Activated T-helper 17 cell treated with anti-CD3 and anti-CD28 coated beads, Interleukin-2, amount 50 U/mL, for 72 hours (primary cell): ENCODE measurements at regions not wholly inside any gene's neighbourhood (a gene's known extent, or its start where the extent isn't known, plus 50 kb on each side); places are given as distances from the start of the nearest gene placed in this dataset.

Source experiments
- ATAC-seq: fragments of 150-1000 bp; cut with Tn5 transposase; replicated peaks from 2 replicates; pipeline ENCODE4 v1.10.0; 2021; ENCODE audit warnings: mild to moderate bottlenecking, moderate library complexity
- H3K27ac Mint-ChIP-seq: one replicate; pipeline ENCODE4 v1.8.0; 2022; ENCODE audit warnings: mixed read lengths
- H3K27me3 Mint-ChIP-seq: one replicate; pipeline ENCODE4 v1.8.0; 2022; ENCODE audit warnings: mixed read lengths
- H3K36me3 Mint-ChIP-seq: one replicate; pipeline ENCODE4 v1.8.0; 2022; ENCODE audit warnings: low read depth, mild to moderate bottlenecking, mixed read lengths
- H3K4me1 Mint-ChIP-seq: one replicate; pipeline ENCODE4 v1.8.0; 2022; ENCODE audit warnings: mixed read lengths
- H3K4me3 Mint-ChIP-seq: one replicate; pipeline ENCODE4 v1.8.0; 2022; ENCODE audit warnings: mild to moderate bottlenecking, mixed read lengths
- H3K9me3 Mint-ChIP-seq: one replicate; pipeline ENCODE4 v1.8.0; 2022; ENCODE audit warnings: mixed read lengths

GRCh38 chr3:144053121-144053520 lies 81.5 kb downstream of the DIPK2A start:
- H3K9me3 Mint-ChIP-seq, result no peaks in the 10 kb centered on the region
- no peak overlapping the region for H3K4me3 Mint-ChIP-seq
- ATAC-seq, result no peak
- no peaks in the 10 kb centered on the region for H3K36me3 Mint-ChIP-seq
- H3K27ac Mint-ChIP-seq, result no peak overlapping the region
- no peaks in the 10 kb centered on the region for H3K4me1 Mint-ChIP-seq
- no peaks in the 10 kb centered on the region for H3K27me3 Mint-ChIP-seq

GRCh38 chr3:144054766-144055165 lies 83.1 kb downstream of the DIPK2A start:
- no peak for ATAC-seq
- no peak overlapping the region for H3K4me3 Mint-ChIP-seq
- H3K36me3 Mint-ChIP-seq, result no peaks in the 10 kb centered on the region
- H3K27ac Mint-ChIP-seq, result no peak overlapping the region
- no peaks in the 10 kb centered on the region for H3K9me3 Mint-ChIP-seq
- no peaks in the 10 kb centered on the region for H3K27me3 Mint-ChIP-seq
- no peaks in the 10 kb centered on the region for H3K4me1 Mint-ChIP-seq

- H3K9me3 Mint-ChIP-seq, result no peaks in the 10 kb centered on the region
- no peaks in the 10 kb centered on the region for H3K4me1 Mint-ChIP-seq
Observed at GRCh38 chr3:144055604-144056003, 84.0 kb downstream of the DIPK2A start.

GRCh38 chr3:144058713-144059112 lies 87.1 kb downstream of the DIPK2A start:
- no peak for ATAC-seq
- Mint-ChIP-seq H3K4me1 (no peaks in the 10 kb centered on the region), H3K4me3 (no peak overlapping the region), H3K36me3 (no peaks in the 10 kb centered on the region), H3K27ac (no peak overlapping the region), H3K27me3 (no peaks in the 10 kb centered on the region), H3K9me3 (no peaks in the 10 kb centered on the region)

More at GRCh38 chr3:144055604-144056003, 84.0 kb downstream of the DIPK2A start:
- Mint-ChIP-seq H3K36me3 (no peaks in the 10 kb centered on the region), H3K27ac (no peak overlapping the region), H3K27me3 (no peaks in the 10 kb centered on the region), H3K4me3 (no peak overlapping the region)
- no peak for ATAC-seq

- no peak overlapping the region for H3K27ac Mint-ChIP-seq
- H3K27me3 Mint-ChIP-seq, result no peaks in the 10 kb centered on the region
- ATAC-seq, result no peak
- no peaks in the 10 kb centered on the region for H3K4me1 Mint-ChIP-seq
- no peaks in the 10 kb centered on the region for H3K9me3 Mint-ChIP-seq
- no peak overlapping the region for H3K4me3 Mint-ChIP-seq
- no peaks in the 10 kb centered on the region for H3K36me3 Mint-ChIP-seq
Observed at GRCh38 chr3:144059481-144059880, 87.9 kb downstream of the DIPK2A start.

- no peaks in the 10 kb centered on the region for H3K4me1 Mint-ChIP-seq
- no peak for ATAC-seq
- H3K4me3 Mint-ChIP-seq, result no peak overlapping the region
- no peaks in the 10 kb centered on the region for H3K9me3 Mint-ChIP-seq
- no peak overlapping the region for H3K27ac Mint-ChIP-seq
- no peaks in the 10 kb centered on the region for H3K27me3 Mint-ChIP-seq
- no peaks in the 10 kb centered on the region for H3K36me3 Mint-ChIP-seq
Observed at GRCh38 chr3:144060881-144061280, 89.3 kb downstream of the DIPK2A start.

- Mint-ChIP-seq H3K36me3 (no peaks in the 10 kb centered on the region), H3K4me3 (no peak overlapping the region), H3K27ac (no peak overlapping the region), H3K27me3 (no peaks in the 10 kb centered on the region), H3K4me1 (no peaks in the 10 kb centered on the region), H3K9me3 (no peaks in the 10 kb centered on the region)
- ATAC-seq, result no peak
Observed at GRCh38 chr3:144063306-144063705, 91.7 kb downstream of the DIPK2A start.

- Mint-ChIP-seq H3K27ac (no peak overlapping the region), H3K4me3 (no peak overlapping the region), H3K9me3 (peaks cover 10% of the 10 kb centered on the region), H3K4me1 (no peaks in the 10 kb centered on the region), H3K36me3 (no peaks in the 10 kb centered on the region), H3K27me3 (no peaks in the 10 kb centered on the region)
- ATAC-seq, result no peak
Observed at GRCh38 chr3:144067059-144067458, 95.4 kb downstream of the DIPK2A start.

GRCh38 chr3:144073698-144074097 lies 102.1 kb downstream of the DIPK2A start:
- Mint-ChIP-seq H3K27me3 (peaks cover 4% of the 10 kb centered on the region), H3K27ac (no peak overlapping the region), H3K36me3 (no peaks in the 10 kb centered on the region), H3K9me3 (peaks cover 10% of the 10 kb centered on the region), H3K4me1 (no peaks in the 10 kb centered on the region), H3K4me3 (no peak overlapping the region)
- ATAC-seq, result no peak

GRCh38 chr3:144079634-144080033 lies 108.0 kb downstream of the DIPK2A start:
- H3K27me3 Mint-ChIP-seq, result peaks cover 9% of the 10 kb centered on the region
- H3K4me1 Mint-ChIP-seq, result no peaks in the 10 kb centered on the region
- H3K36me3 Mint-ChIP-seq, result no peaks in the 10 kb centered on the region
- no peak overlapping the region for H3K4me3 Mint-ChIP-seq
- no peak overlapping the region for H3K27ac Mint-ChIP-seq
- H3K9me3 Mint-ChIP-seq, result no peaks in the 10 kb centered on the region
- ATAC-seq, result no peak

GRCh38 chr3:144084929-144085328 lies 113.3 kb downstream of the DIPK2A start:
- no peaks in the 10 kb centered on the region for H3K4me1 Mint-ChIP-seq
- H3K27ac Mint-ChIP-seq, result no peak overlapping the region
- H3K27me3 Mint-ChIP-seq, result no peaks in the 10 kb centered on the region
- H3K9me3 Mint-ChIP-seq, result no peaks in the 10 kb centered on the region
- H3K4me3 Mint-ChIP-seq, result no peak overlapping the region
- ATAC-seq, result no peak
- no peaks in the 10 kb centered on the region for H3K36me3 Mint-ChIP-seq

- Mint-ChIP-seq H3K27ac (no peak overlapping the region), H3K4me3 (no peak overlapping the region), H3K9me3 (no peaks in the 10 kb centered on the region), H3K27me3 (no peaks in the 10 kb centered on the region), H3K4me1 (no peaks in the 10 kb centered on the region), H3K36me3 (no peaks in the 10 kb centered on the region)
- ATAC-seq, result no peak
Observed at GRCh38 chr3:144085964-144086363, 114.3 kb downstream of the DIPK2A start.

- ATAC-seq, result no peak
- no peak overlapping the region for H3K27ac Mint-ChIP-seq
- H3K27me3 Mint-ChIP-seq, result peaks cover 3% of the 10 kb centered on the region
- no peak overlapping the region for H3K4me3 Mint-ChIP-seq
- no peaks in the 10 kb centered on the region for H3K36me3 Mint-ChIP-seq
- no peaks in the 10 kb centered on the region for H3K4me1 Mint-ChIP-seq
- no peaks in the 10 kb centered on the region for H3K9me3 Mint-ChIP-seq
Observed at GRCh38 chr3:144096016-144096415, 124.4 kb downstream of the DIPK2A start.

GRCh38 chr3:144097163-144097562 lies 125.5 kb downstream of the DIPK2A start:
- no peaks in the 10 kb centered on the region for H3K4me1 Mint-ChIP-seq

GRCh38 chr3:144098691-144099090 lies 127.1 kb downstream of the DIPK2A start:
- Mint-ChIP-seq H3K9me3 (no peaks in the 10 kb centered on the region), H3K27ac (no peak overlapping the region), H3K4me3 (no peak overlapping the region), H3K27me3 (peaks cover 13% of the 10 kb centered on the region), H3K4me1 (no peaks in the 10 kb centered on the region), H3K36me3 (no peaks in the 10 kb centered on the region)
- no peak for ATAC-seq

More at GRCh38 chr3:144097163-144097562, 125.5 kb downstream of the DIPK2A start:
- Mint-ChIP-seq H3K36me3 (no peaks in the 10 kb centered on the region), H3K27ac (no peak overlapping the region), H3K4me3 (no peak overlapping the region), H3K27me3 (peaks cover 9% of the 10 kb centered on the region), H3K9me3 (no peaks in the 10 kb centered on the region)
- no peak for ATAC-seq

GRCh38 chr3:144102421-144102820 lies 130.8 kb downstream of the DIPK2A start:
- ATAC-seq, result no peak

More at GRCh38 chr3:144102421-144102820, 130.8 kb downstream of the DIPK2A start:
- Mint-ChIP-seq H3K36me3 (no peaks in the 10 kb centered on the region), H3K9me3 (no peaks in the 10 kb centered on the region), H3K27me3 (peaks cover 17% of the 10 kb centered on the region), H3K4me3 (no peak overlapping the region), H3K4me1 (no peaks in the 10 kb centered on the region), H3K27ac (no peak overlapping the region)
